RWPE2 (cell line): ENCODE measurements at regions not wholly inside any gene's neighbourhood (a gene's known extent, or its start where the extent isn't known, plus 50 kb on each side); places are given as distances from the start of the nearest gene placed in this dataset.

Experiments used
- ATAC-seq: fragments of 200-7000 bp; cut with Tn5 transposase; 3 replicates; pipeline ENCODE4 v1.9.1; 2021; ENCODE audit warnings: low read depth
- DNase-seq: peaks from one replicate; pipeline ENCODE4 v3.0.0-alpha.2; 2020; ENCODE audit warnings: low spot score
- H3K27ac ChIP-seq: fragments of 450-650 bp; 2 replicates; pipeline ENCODE4 v1.5.1; 2017; ENCODE audit warnings: mild to moderate bottlenecking; ENCODE audit not compliant: poor library complexity, severe bottlenecking
- H3K27me3 ChIP-seq: fragments of 250-450 bp; sonication (Bioruptor Pico); 2 replicates; pipeline ENCODE4 v1.5.1; 2021; ENCODE audit warnings: mild to moderate bottlenecking, moderate library complexity; ENCODE audit not compliant: insufficient read depth, poor library complexity, severe bottlenecking
- H3K36me3 ChIP-seq: fragments of 250-450 bp; sonication (Bioruptor Pico); 2 replicates; pipeline ENCODE4 v1.5.1; 2020; ENCODE audit warnings: low read depth, mild to moderate bottlenecking, moderate library complexity
- H3K4me1 ChIP-seq: fragments of 250-450 bp; sonication (Bioruptor Pico); 2 replicates; pipeline ENCODE4 v1.5.1; 2021; ENCODE audit warnings: mild to moderate bottlenecking, moderate library complexity; ENCODE audit not compliant: insufficient read depth, poor library complexity, severe bottlenecking
- H3K4me3 ChIP-seq: fragments of 250-450 bp; sonication (Bioruptor Pico); 2 replicates; pipeline ENCODE4 v1.5.1; 2021; ENCODE audit warnings: mild to moderate bottlenecking, moderate library complexity; ENCODE audit not compliant: severe bottlenecking
- H3K9me3 ChIP-seq: fragments of 250-450 bp; sonication (Bioruptor Pico); 2 replicates; pipeline ENCODE4 v1.5.1; 2021; ENCODE audit warnings: mild to moderate bottlenecking, moderate library complexity; ENCODE audit not compliant: severe bottlenecking
- TF ChIP-seq, protein P1 (sequence below): fragments of 450-650 bp; IDR thresholded peaks from one replicate; pipeline ENCODE4 v1.5.1; 2017; ENCODE audit warnings: mild to moderate bottlenecking, moderate library complexity; ENCODE audit not compliant: poor library complexity, severe bottlenecking

GRCh38 chr5:109484597-109484996 lies 74.8 kb upstream of the PJA2 start:
- H3K4me3 ChIP-seq: no peak overlapping the region
- H3K36me3 ChIP-seq: no peaks in the 10 kb centered on the region
- TF ChIP-seq, protein P1, sequence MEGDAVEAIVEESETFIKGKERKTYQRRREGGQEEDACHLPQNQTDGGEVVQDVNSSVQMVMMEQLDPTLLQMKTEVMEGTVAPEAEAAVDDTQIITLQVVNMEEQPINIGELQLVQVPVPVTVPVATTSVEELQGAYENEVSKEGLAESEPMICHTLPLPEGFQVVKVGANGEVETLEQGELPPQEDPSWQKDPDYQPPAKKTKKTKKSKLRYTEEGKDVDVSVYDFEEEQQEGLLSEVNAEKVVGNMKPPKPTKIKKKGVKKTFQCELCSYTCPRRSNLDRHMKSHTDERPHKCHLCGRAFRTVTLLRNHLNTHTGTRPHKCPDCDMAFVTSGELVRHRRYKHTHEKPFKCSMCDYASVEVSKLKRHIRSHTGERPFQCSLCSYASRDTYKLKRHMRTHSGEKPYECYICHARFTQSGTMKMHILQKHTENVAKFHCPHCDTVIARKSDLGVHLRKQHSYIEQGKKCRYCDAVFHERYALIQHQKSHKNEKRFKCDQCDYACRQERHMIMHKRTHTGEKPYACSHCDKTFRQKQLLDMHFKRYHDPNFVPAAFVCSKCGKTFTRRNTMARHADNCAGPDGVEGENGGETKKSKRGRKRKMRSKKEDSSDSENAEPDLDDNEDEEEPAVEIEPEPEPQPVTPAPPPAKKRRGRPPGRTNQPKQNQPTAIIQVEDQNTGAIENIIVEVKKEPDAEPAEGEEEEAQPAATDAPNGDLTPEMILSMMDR: no peak
- ATAC-seq (no peak), DNase-seq (no peak)
- H3K27ac ChIP-seq: no peak overlapping the region
- H3K4me1 ChIP-seq: no peaks in the 10 kb centered on the region
- no peaks in the 10 kb centered on the region for H3K9me3 ChIP-seq
- no peaks in the 10 kb centered on the region for H3K27me3 ChIP-seq

GRCh38 chr5:109483395-109483971 lies 73.7 kb upstream of the PJA2 start:
- Histone ChIP-seq H3K4me1 (no peaks in the 10 kb centered on the region), H3K9me3 (peaks cover 3% of the 10 kb centered on the region), H3K4me3 (no peak overlapping the region), H3K27ac (no peak overlapping the region), H3K36me3 (no peaks in the 10 kb centered on the region), H3K27me3 (no peaks in the 10 kb centered on the region)
- no peak for DNase-seq
- ATAC-seq: no peak
- TF ChIP-seq, protein P1: no peak

DNA sequence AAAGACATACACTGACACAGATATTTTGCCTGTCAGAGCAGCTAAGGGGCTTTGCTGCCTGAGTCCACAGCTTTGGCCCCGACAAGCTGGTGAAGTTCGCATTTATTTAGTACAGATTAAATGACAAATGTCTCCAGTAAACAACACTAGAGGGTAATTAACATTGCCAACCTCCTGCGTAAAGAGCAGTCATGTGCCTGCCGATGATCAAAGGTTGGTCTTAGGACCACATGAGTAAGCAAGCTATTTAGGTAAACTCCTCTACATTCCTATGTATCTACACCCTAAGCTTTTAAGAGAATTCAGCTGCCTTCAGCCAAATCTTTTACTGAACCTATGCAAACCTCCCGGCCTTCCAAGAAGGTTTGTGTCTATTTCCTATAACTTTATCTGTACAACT lies 73.0 kb upstream of the PJA2 start:
- TF ChIP-seq, protein P1: no peak
- no peak for DNase-seq

GRCh38 chr5:109479260-109479860 lies 69.6 kb upstream of the PJA2 start:
- DNase-seq (no peak), ATAC-seq (peak; percentile 50; the same call in 1 of the 3 replicates)
- no peaks in the 10 kb centered on the region for H3K27me3 ChIP-seq
- TF ChIP-seq, protein P1: peak; percentile 94
- H3K4me1 ChIP-seq: no peaks in the 10 kb centered on the region
- no peak overlapping the region for H3K27ac ChIP-seq
- H3K9me3 ChIP-seq: peaks cover 3% of the 10 kb centered on the region
- no peaks in the 10 kb centered on the region for H3K36me3 ChIP-seq
- no peak overlapping the region for H3K4me3 ChIP-seq

More for the DNA sequence above, 73.0 kb upstream of the PJA2 start:
- Histone ChIP-seq H3K4me1 (no peaks in the 10 kb centered on the region), H3K4me3 (no peak overlapping the region), H3K36me3 (no peaks in the 10 kb centered on the region), H3K9me3 (peaks cover 3% of the 10 kb centered on the region), H3K27ac (no peak overlapping the region), H3K27me3 (no peaks in the 10 kb centered on the region)
- ATAC-seq: no peak

DNA sequence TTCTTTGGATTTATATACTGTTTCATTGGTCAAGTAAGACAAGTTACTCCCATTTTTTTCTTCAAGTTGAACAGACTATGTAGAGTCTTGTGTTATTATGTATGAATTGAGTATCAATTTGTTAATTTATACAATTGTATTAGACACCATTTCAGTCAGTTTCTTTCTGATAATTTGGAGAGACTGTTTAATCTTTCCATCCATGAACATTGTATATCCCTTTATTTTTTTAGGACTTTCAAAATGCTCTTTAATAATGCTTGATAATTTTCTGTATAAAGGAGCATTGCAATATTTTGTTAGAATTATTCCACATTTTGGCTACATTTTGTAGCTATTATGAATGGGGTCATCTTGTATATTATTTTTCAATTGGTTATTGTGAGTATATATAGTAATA lies 69.1 kb upstream of the PJA2 start:
- Histone ChIP-seq H3K27ac (no peak overlapping the region), H3K27me3 (no peaks in the 10 kb centered on the region), H3K9me3 (peaks cover 3% of the 10 kb centered on the region), H3K4me3 (no peak overlapping the region), H3K36me3 (no peaks in the 10 kb centered on the region), H3K4me1 (no peaks in the 10 kb centered on the region)
- DNase-seq (no peak), ATAC-seq (no peak)
- TF ChIP-seq, protein P1: no peak
